BLaER1 (cell line): ENCODE measurements at regions not wholly inside any gene's neighbourhood (a gene's known extent, or its start where the extent isn't known, plus 50 kb on each side); places are given as distances from the start of the nearest gene placed in this dataset.
"Not testable (repeated sequence)": the region's sequence is repeated elsewhere in the genome, so short reads cannot be mapped to it uniquely, and the experiment has no call there.

Experiments
- H3K27ac ChIP-seq: shearing (Covaris generic); formaldehyde crosslinking; 2 replicates; pipeline ENCODE4 v1.8.1; 2022
- H3K27me3 ChIP-seq: shearing (Covaris generic); formaldehyde crosslinking; 2 replicates; pipeline ENCODE4 v1.8.1; 2022
- H3K36me3 ChIP-seq: shearing (Covaris generic); formaldehyde crosslinking; 2 replicates; pipeline ENCODE4 v1.8.1; 2022
- H3K4me1 ChIP-seq: shearing (Covaris generic); formaldehyde crosslinking; 2 replicates; pipeline ENCODE4 v1.8.1; 2022
- H3K4me2 ChIP-seq: shearing (Covaris generic); formaldehyde crosslinking; 2 replicates; pipeline ENCODE4 v1.8.1; 2022
- H3K4me3 ChIP-seq: shearing (Covaris generic); formaldehyde crosslinking; 2 replicates; pipeline ENCODE4 v1.8.1; 2022
- H3K9ac ChIP-seq: shearing (Covaris generic); formaldehyde crosslinking; 2 replicates; pipeline ENCODE4 v1.8.1; 2022
- H3K9me3 ChIP-seq: shearing (Covaris generic); formaldehyde crosslinking; 2 replicates; pipeline ENCODE4 v1.8.1; 2022
- H4K20me1 ChIP-seq: shearing (Covaris generic); formaldehyde crosslinking; 2 replicates; pipeline ENCODE4 v1.8.1; 2022
- Cebpa-rat ChIP-seq: shearing (Covaris generic); IDR thresholded peaks from 2 replicates; pipeline ENCODE4 v1.8.1; 2022

- no peaks in the 10 kb centered on the region for H4K20me1 ChIP-seq
- H3K4me3 ChIP-seq, result no peak overlapping the region
- H3K9ac ChIP-seq, result no peak overlapping the region
- H3K36me3 ChIP-seq, result no peaks in the 10 kb centered on the region
- no peak overlapping the region for H3K27ac ChIP-seq
- H3K9me3 ChIP-seq, result no peaks in the 10 kb centered on the region
- H3K4me1 ChIP-seq, result no peaks in the 10 kb centered on the region
- H3K27me3 ChIP-seq, result no peaks in the 10 kb centered on the region
- no peak for TF ChIP-seq Cebpa-rat
- no peak overlapping the region; the same call in 1 of the 2 replicates for H3K4me2 ChIP-seq
Observed at GRCh38 chr4:128538111-128538882, 250.7 kb upstream of the PGRMC2 start.

GRCh38 chr4:128536746-128537145 lies 249.1 kb upstream of the PGRMC2 start:
- H3K36me3 ChIP-seq, result no peaks in the 10 kb centered on the region
- H3K27ac ChIP-seq, result no peak overlapping the region
- no peaks in the 10 kb centered on the region for H3K27me3 ChIP-seq
- TF ChIP-seq Cebpa-rat, result no peak
- no peaks in the 10 kb centered on the region for H3K9me3 ChIP-seq
- H4K20me1 ChIP-seq, result no peaks in the 10 kb centered on the region
- H3K4me3 ChIP-seq, result no peak overlapping the region
- H3K4me1 ChIP-seq, result no peaks in the 10 kb centered on the region
- H3K9ac ChIP-seq, result no peak overlapping the region
- no peak overlapping the region for H3K4me2 ChIP-seq

DNA sequence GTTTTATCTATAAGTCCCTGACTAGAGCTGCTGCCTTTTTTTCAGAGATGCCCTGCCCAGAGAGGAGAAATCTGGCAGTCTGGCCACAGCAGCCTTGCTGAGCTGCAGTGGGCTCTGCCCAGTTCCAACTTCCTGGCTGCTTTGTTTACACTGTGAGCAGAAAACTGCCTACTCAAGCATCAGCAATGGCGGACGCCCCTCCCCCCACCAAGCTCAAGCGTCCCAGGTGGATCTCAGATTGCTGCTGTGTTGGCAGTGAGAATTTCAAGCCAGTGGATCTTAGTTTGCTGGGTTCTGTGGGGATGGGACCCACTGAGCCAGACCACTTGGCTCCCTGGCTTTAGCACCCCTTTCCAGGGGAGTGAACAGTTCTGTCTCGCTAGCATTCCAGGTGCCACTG lies 247.9 kb upstream of the PGRMC2 start:
- not testable (repeated sequence) for H3K4me1 ChIP-seq, H3K27me3 ChIP-seq, H3K4me2 ChIP-seq, H3K36me3 ChIP-seq, H3K9me3 ChIP-seq, H3K9ac ChIP-seq, H3K27ac ChIP-seq, H4K20me1 ChIP-seq, H3K4me3 ChIP-seq

DNA sequence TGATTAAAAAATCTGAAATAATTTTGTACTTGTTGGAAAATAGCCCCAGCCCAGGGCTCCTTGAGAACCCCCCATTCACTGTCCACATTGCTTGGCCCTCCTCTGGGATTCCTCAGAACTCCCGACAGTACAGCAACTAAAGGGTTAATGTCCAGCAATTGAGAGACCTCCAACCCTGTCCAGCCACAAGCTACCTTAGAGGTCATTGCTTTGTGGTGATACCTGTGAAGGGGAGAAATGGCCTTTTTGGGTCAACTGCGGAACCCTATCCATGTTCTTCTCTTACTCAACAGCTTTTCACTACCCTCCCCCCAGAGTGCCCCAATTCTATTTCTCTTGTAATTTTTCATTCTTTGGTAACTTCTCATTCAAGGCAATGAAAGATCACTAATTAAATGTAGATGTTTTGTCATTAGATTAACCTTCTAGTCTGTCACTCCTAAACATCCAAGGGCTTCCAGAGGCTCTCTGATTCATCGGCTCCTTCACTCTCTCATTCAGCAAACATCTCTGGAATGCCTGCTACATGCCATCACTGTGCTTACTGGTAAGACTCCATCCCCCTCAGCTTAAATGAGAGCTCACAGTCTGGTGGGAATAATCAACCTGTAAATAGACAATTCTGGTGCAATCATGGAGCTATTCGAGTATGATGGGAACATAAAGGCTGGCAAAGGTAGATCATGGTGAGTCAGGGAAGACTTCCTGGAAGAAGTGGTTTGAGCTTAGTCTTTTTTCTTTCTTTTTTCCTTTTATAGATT lies 241.4 kb upstream of the PGRMC2 start:
- no peaks in the 10 kb centered on the region for H3K9me3 ChIP-seq
- H3K4me2 ChIP-seq, result no peak overlapping the region
- H3K36me3 ChIP-seq, result no peaks in the 10 kb centered on the region
- no peak overlapping the region for H3K27ac ChIP-seq
- no peak overlapping the region for H3K4me3 ChIP-seq
- no peaks in the 10 kb centered on the region for H3K27me3 ChIP-seq
- H4K20me1 ChIP-seq, result no peaks in the 10 kb centered on the region
- no peak overlapping the region for H3K9ac ChIP-seq
- no peak for TF ChIP-seq Cebpa-rat
- H3K4me1 ChIP-seq, result no peaks in the 10 kb centered on the region

DNA sequence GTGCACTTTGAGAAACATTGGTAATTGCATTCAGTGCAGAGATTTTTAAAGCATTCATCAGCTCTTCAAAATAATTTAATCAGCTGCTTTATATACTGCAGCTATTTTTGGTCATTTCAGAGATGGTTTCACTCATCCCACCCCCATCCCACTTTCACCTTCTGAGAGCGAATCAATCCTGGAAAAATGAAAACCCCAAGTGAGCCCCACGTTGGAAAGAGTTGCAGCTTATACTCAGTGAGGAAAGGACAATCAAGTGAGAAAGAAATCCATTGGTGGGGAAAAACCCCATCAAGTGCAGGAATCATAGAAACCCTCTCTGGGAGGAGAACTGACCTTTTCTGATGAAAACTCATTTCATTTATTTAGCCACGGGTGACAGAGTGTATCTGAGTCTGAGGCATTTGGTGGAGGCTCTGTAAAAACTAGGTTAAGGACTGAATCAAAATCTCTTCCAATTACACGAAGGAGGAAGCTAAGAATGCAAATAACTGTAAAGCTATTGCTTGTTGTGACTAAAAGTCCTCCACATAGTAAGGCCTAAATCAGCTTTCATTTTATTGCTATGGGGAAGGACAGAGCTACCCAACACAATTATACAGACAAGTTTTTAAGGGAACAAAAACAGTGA lies 240.4 kb upstream of the PGRMC2 start:
- Histone ChIP-seq H3K36me3 (no peaks in the 10 kb centered on the region), H3K27me3 (no peaks in the 10 kb centered on the region), H3K4me1 (no peaks in the 10 kb centered on the region), H3K4me3 (no peak overlapping the region), H4K20me1 (no peaks in the 10 kb centered on the region), H3K4me2 (no peak overlapping the region), H3K9ac (no peak overlapping the region), H3K9me3 (no peaks in the 10 kb centered on the region), H3K27ac (no peak overlapping the region)
- no peak for TF ChIP-seq Cebpa-rat

DNA sequence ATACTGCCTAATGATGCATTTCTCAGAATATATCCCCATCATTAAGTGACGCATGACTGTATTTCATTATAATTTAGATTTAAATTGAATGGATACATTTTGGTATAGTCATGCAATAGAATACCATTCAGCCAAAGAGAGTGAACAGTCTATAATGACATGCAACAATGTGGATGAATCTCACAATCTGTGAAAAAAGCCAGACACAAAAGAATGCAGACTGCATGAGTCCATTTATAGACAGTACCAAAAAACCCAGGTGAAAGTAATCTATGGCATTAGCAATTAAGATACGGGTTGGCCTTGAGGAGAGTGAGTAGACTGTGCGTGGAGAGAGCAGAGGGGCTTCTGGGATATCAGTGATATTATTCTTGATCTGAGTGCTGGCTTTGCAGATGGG lies 239.7 kb upstream of the PGRMC2 start:
- no peaks in the 10 kb centered on the region for H3K9me3 ChIP-seq
- no peaks in the 10 kb centered on the region for H3K36me3 ChIP-seq
- H3K4me2 ChIP-seq, result no peak overlapping the region
- H3K27me3 ChIP-seq, result no peaks in the 10 kb centered on the region
- H3K4me1 ChIP-seq, result no peaks in the 10 kb centered on the region
- no peak for TF ChIP-seq Cebpa-rat
- H3K4me3 ChIP-seq, result no peak overlapping the region
- no peaks in the 10 kb centered on the region for H4K20me1 ChIP-seq
- H3K9ac ChIP-seq, result no peak overlapping the region
- H3K27ac ChIP-seq, result no peak overlapping the region

GRCh38 chr4:128525992-128526630 lies 238.5 kb upstream of the PGRMC2 start:
- Histone ChIP-seq H3K4me1 (no peaks in the 10 kb centered on the region), H3K4me2 (no peak overlapping the region)
- TF ChIP-seq Cebpa-rat, result no peak

DNA sequence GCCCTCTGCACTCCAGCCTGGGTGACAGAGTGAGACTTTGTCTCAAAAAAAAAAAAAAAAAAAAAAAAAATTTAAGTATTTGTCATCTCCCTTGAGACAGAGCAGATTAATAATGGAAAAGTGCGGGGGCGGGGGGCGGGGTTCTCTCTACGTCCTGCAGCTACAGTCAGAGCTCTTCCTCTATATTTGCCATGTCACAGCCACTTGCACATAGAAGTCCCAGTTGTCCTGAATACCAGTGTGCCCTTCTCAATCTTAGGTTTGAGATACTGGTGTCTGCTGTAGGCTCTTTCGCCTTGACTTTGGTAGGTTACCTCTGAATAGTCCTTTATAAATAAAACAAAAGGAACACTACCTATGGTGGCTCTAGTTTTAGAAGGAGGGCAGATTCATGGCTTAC lies 237.8 kb upstream of the PGRMC2 start:
- no peaks in the 10 kb centered on the region for H3K4me1 ChIP-seq
- H4K20me1 ChIP-seq, result no peaks in the 10 kb centered on the region
- H3K27me3 ChIP-seq, result no peaks in the 10 kb centered on the region
- no peak for TF ChIP-seq Cebpa-rat
- H3K4me3 ChIP-seq, result no peak overlapping the region
- H3K4me2 ChIP-seq, result no peak overlapping the region
- no peak overlapping the region for H3K9ac ChIP-seq
- no peak overlapping the region for H3K27ac ChIP-seq
- H3K36me3 ChIP-seq, result no peaks in the 10 kb centered on the region
- no peaks in the 10 kb centered on the region for H3K9me3 ChIP-seq

More at GRCh38 chr4:128525992-128526630, 238.5 kb upstream of the PGRMC2 start:
- Histone ChIP-seq H3K27ac (no peak overlapping the region), H3K9me3 (no peaks in the 10 kb centered on the region), H3K36me3 (no peaks in the 10 kb centered on the region), H3K27me3 (no peaks in the 10 kb centered on the region), H4K20me1 (no peaks in the 10 kb centered on the region), H3K4me3 (no peak overlapping the region), H3K9ac (no peak overlapping the region)

- H3K4me2 ChIP-seq, result no peak overlapping the region
- H3K36me3 ChIP-seq, result no peaks in the 10 kb centered on the region
- H3K9ac ChIP-seq, result no peak overlapping the region
- H3K9me3 ChIP-seq, result no peaks in the 10 kb centered on the region
- no peaks in the 10 kb centered on the region for H4K20me1 ChIP-seq
- no peak for TF ChIP-seq Cebpa-rat
- no peaks in the 10 kb centered on the region for H3K27me3 ChIP-seq
- no peak overlapping the region for H3K27ac ChIP-seq
- H3K4me1 ChIP-seq, result no peaks in the 10 kb centered on the region
- H3K4me3 ChIP-seq, result no peak overlapping the region
Observed at GRCh38 chr4:128524311-128524710, 236.7 kb upstream of the PGRMC2 start.

DNA sequence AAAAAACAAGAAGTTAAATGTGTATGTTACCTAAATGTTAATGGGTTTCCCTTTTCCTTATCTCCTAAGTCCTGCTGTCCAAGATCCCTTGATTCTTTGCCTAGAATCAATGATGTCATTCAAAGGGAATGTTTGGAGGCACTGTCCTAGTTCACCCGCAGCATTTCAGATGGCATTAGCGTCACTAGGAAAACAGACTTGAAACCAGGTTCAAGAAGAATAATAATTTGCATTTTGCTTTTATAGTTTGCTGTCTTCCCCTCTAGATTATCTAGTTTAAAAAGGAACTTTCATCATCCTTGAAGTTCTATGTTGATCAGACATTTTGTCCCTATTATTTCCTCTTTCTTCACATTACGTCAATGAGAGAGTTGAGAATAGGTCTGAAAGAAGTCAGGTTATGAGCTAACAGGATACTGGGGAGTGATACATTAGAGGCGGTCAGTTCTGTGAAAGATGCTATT lies 234.1 kb upstream of the PGRMC2 start:
- Histone ChIP-seq H4K20me1 (no peaks in the 10 kb centered on the region), H3K27ac (no peak overlapping the region), H3K4me3 (no peak overlapping the region), H3K27me3 (no peaks in the 10 kb centered on the region), H3K36me3 (no peaks in the 10 kb centered on the region), H3K4me1 (no peaks in the 10 kb centered on the region; the same call in 1 of the 2 replicates), H3K9me3 (no peaks in the 10 kb centered on the region), H3K4me2 (no peak overlapping the region), H3K9ac (no peak overlapping the region)
- no peak for TF ChIP-seq Cebpa-rat
